ENCODE measurements at regions not wholly inside any gene's neighbourhood (a gene's known extent, or its start where the extent isn't known, plus 50 kb on each side); places are given as distances from the start of the nearest gene placed in this dataset.

DNA sequence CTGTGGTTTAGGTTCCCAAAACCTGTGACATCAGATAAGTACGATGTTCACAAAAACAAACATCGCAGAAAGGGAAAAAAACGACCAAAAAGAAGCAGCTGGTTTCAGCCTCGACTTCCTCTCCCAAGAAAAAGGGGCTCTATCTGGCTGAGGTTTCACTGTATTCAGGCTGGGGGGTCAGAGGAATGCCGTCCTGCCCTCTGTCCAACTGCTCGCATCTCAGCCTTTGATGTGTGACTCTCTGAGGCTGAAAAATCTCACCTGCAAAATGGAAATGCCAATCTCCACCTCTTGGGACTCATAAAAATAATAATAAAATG is 123.6 kb upstream of the PTPN1 start:
- TF ChIP-seq, protein P1, sequence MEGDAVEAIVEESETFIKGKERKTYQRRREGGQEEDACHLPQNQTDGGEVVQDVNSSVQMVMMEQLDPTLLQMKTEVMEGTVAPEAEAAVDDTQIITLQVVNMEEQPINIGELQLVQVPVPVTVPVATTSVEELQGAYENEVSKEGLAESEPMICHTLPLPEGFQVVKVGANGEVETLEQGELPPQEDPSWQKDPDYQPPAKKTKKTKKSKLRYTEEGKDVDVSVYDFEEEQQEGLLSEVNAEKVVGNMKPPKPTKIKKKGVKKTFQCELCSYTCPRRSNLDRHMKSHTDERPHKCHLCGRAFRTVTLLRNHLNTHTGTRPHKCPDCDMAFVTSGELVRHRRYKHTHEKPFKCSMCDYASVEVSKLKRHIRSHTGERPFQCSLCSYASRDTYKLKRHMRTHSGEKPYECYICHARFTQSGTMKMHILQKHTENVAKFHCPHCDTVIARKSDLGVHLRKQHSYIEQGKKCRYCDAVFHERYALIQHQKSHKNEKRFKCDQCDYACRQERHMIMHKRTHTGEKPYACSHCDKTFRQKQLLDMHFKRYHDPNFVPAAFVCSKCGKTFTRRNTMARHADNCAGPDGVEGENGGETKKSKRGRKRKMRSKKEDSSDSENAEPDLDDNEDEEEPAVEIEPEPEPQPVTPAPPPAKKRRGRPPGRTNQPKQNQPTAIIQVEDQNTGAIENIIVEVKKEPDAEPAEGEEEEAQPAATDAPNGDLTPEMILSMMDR (IDR thresholded peaks at IDR 0.05; ENCODE audit: low read depth, low read length) = no peak
- no peak for TF ChIP-seq EZH2phosphoT487 (IDR thresholded peaks at IDR 0.05; ENCODE audit: low read depth)
